HEK293T (cell line): ENCODE measurements at regions not wholly inside any gene's neighbourhood (a gene's known extent, or its start where the extent isn't known, plus 50 kb on each side); places are given as distances from the start of the nearest gene placed in this dataset.

Experiments used
- CTCF ChIA-PET: fragments of 350-600 bp; formaldehyde crosslinking; extraction: SDS; loops from one replicate; lab custom pipeline; 2021; ENCODE audit warnings: antibody characterized with exemption, inconsistent platforms; lab: Yijun Ruan, JAX
- POLR2A ChIA-PET: fragments of 350-600 bp; formaldehyde crosslinking; extraction: SDS; loops from one replicate; lab custom pipeline; 2020; ENCODE audit warnings: antibody characterized with exemption, inconsistent platforms; lab: Yijun Ruan, JAX
- DNase-seq: peaks from one replicate; pipeline ENCODE4 v3.0.0; 2012; ENCODE audit warnings: mixed read lengths; ENCODE audit errors: extremely low spot score
- ARNT ChIP-seq: fragments of 450-650 bp; IDR thresholded peaks from 2 replicates; pipeline ENCODE4 v1.6.1; 2017; ENCODE audit warnings: mild to moderate bottlenecking
- BHLHE40 ChIP-seq: fragments of 450-650 bp; IDR thresholded peaks from 2 replicates; pipeline ENCODE4 v1.6.1; 2016; ENCODE audit warnings: mild to moderate bottlenecking, moderate library complexity, borderline replicate concordance
- CTBP1 ChIP-seq: fragments of 450-650 bp; IDR thresholded peaks from 2 replicates; pipeline ENCODE4 v1.6.1; 2016; ENCODE audit warnings: borderline replicate concordance
- ELF4 ChIP-seq: fragments of 450-650 bp; IDR thresholded peaks from 2 replicates; pipeline ENCODE4 v1.6.1; 2017; ENCODE audit warnings: antibody characterized with exemption
- FOXA1 ChIP-seq: fragments of 450-650 bp; IDR thresholded peaks from 2 replicates; pipeline ENCODE4 v1.6.1; 2016; ENCODE audit warnings: mild to moderate bottlenecking
- FOXK2 ChIP-seq: fragments of 450-650 bp; IDR thresholded peaks from 2 replicates; pipeline ENCODE4 v1.6.1; 2016; ENCODE audit warnings: mild to moderate bottlenecking
- FOXM1 ChIP-seq: fragments of 450-650 bp; IDR thresholded peaks from 2 replicates; pipeline ENCODE4 v1.6.1; 2017; ENCODE audit warnings: mild to moderate bottlenecking, borderline replicate concordance
- HDGF ChIP-seq: fragments of 450-650 bp; IDR thresholded peaks from 2 replicates; pipeline ENCODE4 v1.6.1; 2017; ENCODE audit warnings: antibody characterized with exemption, borderline replicate concordance
- L3MBTL2 ChIP-seq: fragments of 450-650 bp; conservative IDR thresholded peaks from 2 replicates; pipeline ENCODE4 v1.6.1; 2016; ENCODE audit warnings: mild to moderate bottlenecking
- LEF1 ChIP-seq: fragments of 450-650 bp; IDR thresholded peaks from 2 replicates; pipeline ENCODE4 v1.6.1; 2017; ENCODE audit warnings: mild to moderate bottlenecking, borderline replicate concordance
- NFRKB ChIP-seq: fragments of 450-650 bp; IDR thresholded peaks from 2 replicates; pipeline ENCODE4 v1.6.1; 2016; ENCODE audit warnings: mild to moderate bottlenecking, moderate library complexity
- SP1 ChIP-seq: fragments of 450-650 bp; IDR thresholded peaks from 2 replicates; pipeline ENCODE4 v1.6.1; 2017
- SUZ12 ChIP-seq: fragments of 450-650 bp; IDR thresholded peaks from 2 replicates; pipeline ENCODE4 v1.6.1; 2016; ENCODE audit warnings: mild to moderate bottlenecking
- TARDBP ChIP-seq: fragments of 450-650 bp; IDR thresholded peaks from 2 replicates; pipeline ENCODE4 v1.6.1; 2016
- ZNF384 ChIP-seq: fragments of 450-650 bp; IDR thresholded peaks from 2 replicates; pipeline ENCODE4 v1.6.1; 2016
- TF ChIP-seq, protein P1 (sequence below): fragments of 450-650 bp; IDR thresholded peaks from 2 replicates; pipeline ENCODE4 v1.6.1; 2016

DNA sequence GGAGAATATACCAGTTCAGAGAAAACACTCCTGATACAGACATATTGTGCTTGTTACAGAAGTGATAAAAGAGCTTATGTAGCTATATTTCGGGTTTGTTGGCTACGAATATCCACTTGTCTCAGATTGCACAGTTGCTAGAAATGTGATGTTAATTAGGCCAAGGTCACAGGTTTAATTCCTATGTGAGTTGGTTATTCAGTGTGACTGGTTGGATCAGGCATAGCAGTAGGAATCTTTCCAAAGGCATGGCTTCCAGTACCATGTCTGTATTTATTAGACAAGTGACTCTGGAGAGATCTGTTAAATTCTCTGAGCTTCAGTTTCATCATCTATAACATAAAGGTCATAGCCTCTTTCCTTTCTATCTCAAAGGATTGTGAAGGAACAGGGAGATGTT lies 152.7 kb upstream of the KITLG start:
- ChIA-PET POLR2A (no interaction called here), CTCF (no interaction called here)
- no peak for TF ChIP-seq CTBP1
- TF ChIP-seq ARNT = no peak
- TF ChIP-seq TARDBP = no peak
- TF ChIP-seq FOXA1 = no peak
- no peak for TF ChIP-seq HDGF
- TF ChIP-seq ZNF384 = no peak
- TF ChIP-seq FOXK2 = no peak
- no peak for TF ChIP-seq SUZ12
- TF ChIP-seq L3MBTL2 = no peak
- TF ChIP-seq FOXM1 = no peak
- DNase-seq = no peak

DNA sequence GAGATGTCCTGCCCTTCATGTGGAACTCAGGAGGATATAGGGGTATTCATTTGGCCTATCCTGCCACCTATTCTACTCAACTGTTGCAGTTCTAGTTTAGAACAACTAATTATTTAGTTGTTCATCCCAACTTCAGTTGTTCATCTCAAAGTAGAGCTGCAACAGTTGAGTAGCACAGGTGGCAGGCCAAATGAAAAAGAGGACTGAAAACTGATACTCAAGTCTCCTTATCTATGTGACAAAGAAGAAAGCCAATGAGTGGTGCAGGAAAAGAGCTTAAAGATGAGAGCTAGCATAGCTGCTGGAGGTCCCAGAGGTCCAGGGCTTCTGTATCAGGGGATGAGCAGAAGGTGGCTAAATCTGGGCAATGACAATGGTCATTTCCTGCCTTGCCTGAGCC lies 148.9 kb upstream of the KITLG start:
- POLR2A ChIA-PET = no interaction called here
- CTCF ChIA-PET = no interaction called here
- no peak for DNase-seq
- TF ChIP-seq BHLHE40 (no peak), ELF4 (no peak), HDGF (no peak), FOXK2 (no peak), FOXA1 (no peak), LEF1 (no peak), ZNF384 (no peak), SUZ12 (no peak), L3MBTL2 (no peak), SP1 (no peak)
- TF ChIP-seq, protein P1, sequence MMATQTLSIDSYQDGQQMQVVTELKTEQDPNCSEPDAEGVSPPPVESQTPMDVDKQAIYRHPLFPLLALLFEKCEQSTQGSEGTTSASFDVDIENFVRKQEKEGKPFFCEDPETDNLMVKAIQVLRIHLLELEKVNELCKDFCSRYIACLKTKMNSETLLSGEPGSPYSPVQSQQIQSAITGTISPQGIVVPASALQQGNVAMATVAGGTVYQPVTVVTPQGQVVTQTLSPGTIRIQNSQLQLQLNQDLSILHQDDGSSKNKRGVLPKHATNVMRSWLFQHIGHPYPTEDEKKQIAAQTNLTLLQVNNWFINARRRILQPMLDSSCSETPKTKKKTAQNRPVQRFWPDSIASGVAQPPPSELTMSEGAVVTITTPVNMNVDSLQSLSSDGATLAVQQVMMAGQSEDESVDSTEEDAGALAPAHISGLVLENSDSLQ = no peak

DNA sequence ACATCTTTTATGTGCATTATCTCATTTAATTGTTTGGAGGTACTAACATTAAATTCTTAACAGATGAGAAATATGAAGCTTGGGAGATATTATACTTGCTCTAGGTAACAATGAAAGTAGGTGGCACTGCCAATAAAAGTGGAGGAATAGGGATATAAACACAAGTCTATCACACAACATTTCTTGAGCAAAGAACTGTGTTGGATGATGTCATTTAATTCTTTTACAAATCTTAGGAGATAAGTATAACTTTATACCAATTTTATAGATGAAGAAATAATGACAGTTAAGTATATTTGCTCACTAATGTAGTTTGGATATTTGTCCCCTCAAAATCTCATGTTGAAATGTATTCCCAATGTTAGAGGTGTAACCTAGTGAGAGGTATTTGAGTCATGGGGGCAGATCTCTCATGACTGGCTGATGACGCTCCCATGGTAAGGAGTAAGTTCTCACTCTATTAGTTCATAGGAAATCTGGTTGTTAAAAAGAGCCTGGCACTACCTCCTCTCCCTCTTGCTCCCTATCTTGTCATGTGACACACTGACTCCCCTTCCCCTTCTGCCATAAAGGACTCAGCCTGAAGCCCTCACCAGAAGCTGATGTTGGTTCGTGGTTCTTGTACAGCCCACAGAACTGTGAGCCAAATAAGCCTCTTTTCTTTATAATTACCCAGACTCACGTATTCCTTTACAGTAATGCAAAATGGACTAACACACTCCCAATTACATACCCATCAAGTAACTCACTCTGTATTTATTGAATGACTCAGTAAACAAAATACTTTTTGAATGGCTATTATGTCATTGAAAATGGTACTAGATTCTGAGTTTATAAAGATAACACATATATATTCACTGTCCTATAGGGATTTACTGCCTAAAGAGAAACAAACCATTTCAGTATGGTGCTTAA lies 146.8 kb upstream of the KITLG start:
- no peak for DNase-seq
- POLR2A ChIA-PET = no interaction called here
- CTCF ChIA-PET = no interaction called here
- TF ChIP-seq NFRKB (no peak), SP1 (no peak), FOXA1 (no peak), CTBP1 (no peak), HDGF (no peak), ARNT (no peak), SUZ12 (no peak), ZNF384 (no peak), TARDBP (no peak)

DNA sequence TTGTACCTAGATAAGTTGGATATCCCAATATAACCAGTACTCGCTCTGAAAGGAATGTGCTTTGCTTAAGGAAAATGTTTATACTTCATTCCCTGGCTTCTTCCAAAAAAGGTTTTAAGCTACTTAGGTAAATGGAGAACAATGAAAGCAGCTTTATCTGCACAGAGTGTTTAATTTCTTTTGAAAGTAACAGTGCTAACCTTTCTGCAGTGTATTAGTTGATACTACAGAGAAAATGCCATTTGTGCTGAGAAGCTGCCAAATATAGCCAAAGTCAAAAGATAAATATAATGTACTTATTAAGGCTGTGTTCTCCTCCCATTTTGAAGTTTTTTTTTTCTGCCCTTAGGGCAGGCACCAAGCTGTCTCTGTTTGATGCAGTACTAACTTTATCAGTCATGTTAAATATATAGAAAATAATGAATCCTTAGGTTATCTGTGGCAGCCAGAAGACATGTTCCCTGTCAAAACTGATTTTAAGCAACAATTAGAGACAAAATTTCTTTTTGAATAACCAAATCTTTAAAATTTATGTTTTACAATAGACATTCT lies 145.4 kb upstream of the KITLG start:
- POLR2A ChIA-PET = no interaction called here
- CTCF ChIA-PET = no interaction called here
- TF ChIP-seq SUZ12 = no peak
- no peak for TF ChIP-seq FOXK2
- TF ChIP-seq FOXA1 = no peak
- no peak for TF ChIP-seq FOXM1
- no peak for TF ChIP-seq L3MBTL2
- no peak for TF ChIP-seq SP1
- no peak for TF ChIP-seq ZNF384
- TF ChIP-seq LEF1 = no peak
- TF ChIP-seq, protein P1 = no peak
- TF ChIP-seq BHLHE40 = no peak
- TF ChIP-seq TARDBP = no peak
- no peak for TF ChIP-seq ARNT
- TF ChIP-seq NFRKB = no peak
- TF ChIP-seq ELF4 = no peak
- no peak for TF ChIP-seq CTBP1
- TF ChIP-seq HDGF = no peak
- no peak for DNase-seq

DNA sequence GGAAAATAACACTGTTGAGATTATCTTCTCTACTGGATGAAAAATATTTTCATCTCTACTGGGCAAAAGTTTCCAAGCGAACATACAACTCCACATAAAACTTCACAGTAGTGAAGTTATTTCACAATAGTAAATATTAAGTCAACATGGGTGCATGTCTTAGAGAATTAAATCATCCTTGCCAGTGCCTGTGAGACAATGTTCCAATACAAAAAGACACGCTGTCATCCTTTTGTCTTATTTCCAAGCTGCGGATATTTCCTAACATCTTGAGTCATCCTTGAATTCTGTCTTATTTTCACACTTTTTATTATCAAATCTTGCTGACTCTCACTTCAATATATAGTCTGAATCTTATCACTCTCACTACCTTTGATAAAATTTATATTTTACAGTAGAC lies 142.9 kb upstream of the KITLG start:
- CTCF ChIA-PET = no interaction called here
- POLR2A ChIA-PET = no interaction called here
- no peak for TF ChIP-seq ELF4
- no peak for TF ChIP-seq FOXM1
- TF ChIP-seq TARDBP = no peak
- TF ChIP-seq CTBP1 = no peak
- TF ChIP-seq ZNF384 = no peak
- TF ChIP-seq, protein P1 = no peak
- no peak for TF ChIP-seq NFRKB
- no peak for TF ChIP-seq SUZ12
- TF ChIP-seq SP1 = no peak
- DNase-seq = no peak
